SU-DHL-6 (cell line): ENCODE measurements at regions not wholly inside any gene's neighbourhood (a gene's known extent, or its start where the extent isn't known, plus 50 kb on each side); places are given as distances from the start of the nearest gene placed in this dataset.

Experiments
- H2AFZ ChIP-seq: fragments of 200-600 bp; sonication (generic); 2 replicates; pipeline ENCODE4 v1.6.1; 2014; ENCODE audit warnings: low read depth, mild to moderate bottlenecking, moderate library complexity, mixed read lengths, antibody characterized with exemption, low read length; ENCODE audit not compliant: severe bottlenecking
- H3F3A ChIP-seq: fragments of 200-600 bp; shearing (Covaris generic); 2 replicates; pipeline ENCODE4 v1.6.0; 2016; ENCODE audit warnings: antibody characterized with exemption, mild to moderate bottlenecking; ENCODE audit not compliant: insufficient read depth
- H3K27ac ChIP-seq: fragments of 200-600 bp; sonication (generic); 2 replicates; pipeline ENCODE4 v1.5.1; 2016; ENCODE audit warnings: low read depth, mild to moderate bottlenecking, low read length, moderate library complexity, mixed read lengths
- H3K27me3 ChIP-seq: fragments of 200-600 bp; sonication (generic), shearing (Covaris generic); 2 replicates; pipeline ENCODE4 v1.6.0; 2014; ENCODE audit warnings: mild to moderate bottlenecking, low read length
- H3K36me3 ChIP-seq: fragments of 200-600 bp; sonication (generic); 2 replicates; pipeline ENCODE4 v1.6.1; 2014; ENCODE audit warnings: mild to moderate bottlenecking, low read length, mixed read lengths
- H3K4me2 ChIP-seq: fragments of 300-600, 200-600 bp; shearing (Covaris generic), sonication (generic); 2 replicates; pipeline ENCODE4 v1.6.0; 2014; ENCODE audit warnings: low read length, low read depth, mild to moderate bottlenecking; ENCODE audit not compliant: poor library complexity, severe bottlenecking
- H3K4me3 ChIP-seq: fragments of 200-600 bp; sonication (generic); 2 replicates; pipeline ENCODE4 v1.5.1; 2014; ENCODE audit warnings: antibody characterized with exemption, low read length, mild to moderate bottlenecking, mixed read lengths; ENCODE audit not compliant: insufficient read depth, poor library complexity, severe bottlenecking
- H3K79me2 ChIP-seq: fragments of 200-600 bp; sonication (generic); 2 replicates; pipeline ENCODE4 v1.6.1; 2014; ENCODE audit warnings: mild to moderate bottlenecking, low read length, moderate library complexity; ENCODE audit not compliant: insufficient read depth
- H3K9ac ChIP-seq: fragments of 200-600 bp; sonication (generic); 2 replicates; pipeline ENCODE4 v1.7.0; 2014; ENCODE audit warnings: mild to moderate bottlenecking, low read length
- H3K9me2 ChIP-seq: fragments of 200-600 bp; sonication (generic); replicated peaks from 2 replicates; pipeline ENCODE4 v1.6.1; 2014; ENCODE audit warnings: low read length; ENCODE audit not compliant: insufficient read depth
- H3K9me3 ChIP-seq: fragments of 200-600 bp; sonication (generic); 2 replicates; pipeline ENCODE4 v1.6.1; 2014; ENCODE audit warnings: low read length, mixed read lengths; ENCODE audit not compliant: insufficient read depth
- H4K20me1 ChIP-seq: fragments of 200-600 bp; sonication (generic); 2 replicates; pipeline ENCODE4 v1.6.1; 2014; ENCODE audit warnings: low read depth, mild to moderate bottlenecking, antibody characterized with exemption, low read length, moderate library complexity, mixed read lengths
- EZH2phosphoT487 ChIP-seq: fragments of 200-600 bp; sonication (generic), shearing (Covaris generic); conservative IDR thresholded peaks from 2 replicates; pipeline ENCODE4 v1.6.1; 2018; ENCODE audit warnings: mild to moderate bottlenecking, antibody characterized with exemption, low read length, moderate library complexity, mixed read lengths
- TF ChIP-seq, protein P1 (sequence below): fragments of 200-600 bp; sonication (generic); IDR thresholded peaks from one replicate; pipeline ENCODE4 v1.5.1; 2017; ENCODE audit warnings: antibody characterized with exemption, mild to moderate bottlenecking, low read length, moderate library complexity; ENCODE audit not compliant: insufficient read depth, poor library complexity, severe bottlenecking

DNA sequence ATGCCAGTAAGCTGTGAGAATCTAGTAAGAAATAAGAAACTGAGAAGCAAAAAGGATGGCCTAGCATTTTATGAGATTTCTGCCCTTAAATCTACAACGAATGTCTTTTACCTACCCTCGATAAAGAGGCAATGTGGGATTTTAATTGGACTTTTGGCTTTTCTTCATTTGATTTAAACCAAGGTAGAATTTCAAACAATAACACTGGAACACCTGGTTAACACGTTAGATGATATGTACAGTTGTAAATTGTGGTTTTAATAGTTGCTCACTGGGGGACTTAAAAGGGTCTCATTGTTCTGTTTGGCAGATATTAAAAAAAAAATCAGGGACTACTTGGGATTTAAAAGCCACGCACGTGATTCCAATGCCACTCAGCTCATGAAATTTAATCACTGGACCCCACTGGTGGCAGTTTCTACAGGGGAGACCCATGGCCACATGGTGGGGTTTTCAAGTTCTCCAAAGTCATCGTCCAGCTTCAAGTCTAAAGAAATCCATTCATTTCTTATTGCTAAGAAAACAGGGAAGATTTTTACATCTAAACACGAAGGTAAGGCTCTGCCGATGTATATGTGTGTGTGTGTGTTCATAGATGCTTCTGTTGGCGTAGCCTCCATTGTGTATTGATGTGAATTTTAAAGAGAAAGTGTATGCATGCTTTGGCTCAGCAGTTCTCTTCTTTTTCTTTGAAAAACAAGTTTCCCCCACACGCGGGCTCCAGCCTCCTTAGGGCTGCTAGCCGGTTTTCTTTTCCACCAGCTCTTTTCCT, 588.6 kb upstream of the MKI67 start:
- Histone ChIP-seq H3K27ac (no peak overlapping the region), H3K27me3 (no peaks in the 10 kb centered on the region), H4K20me1 (no peaks in the 10 kb centered on the region), H3K4me3 (no peak overlapping the region), H3K79me2 (no peaks in the 10 kb centered on the region), H3K9ac (no peak overlapping the region), H3K9me3 (no peaks in the 10 kb centered on the region), H3K36me3 (no peaks in the 10 kb centered on the region), H2AFZ (no peak overlapping the region), H3F3A (no peaks in the 10 kb centered on the region), H3K9me2 (no peaks in the 10 kb centered on the region), H3K4me2 (no peak overlapping the region)
- TF ChIP-seq EZH2phosphoT487 = no peak
- TF ChIP-seq, protein P1, sequence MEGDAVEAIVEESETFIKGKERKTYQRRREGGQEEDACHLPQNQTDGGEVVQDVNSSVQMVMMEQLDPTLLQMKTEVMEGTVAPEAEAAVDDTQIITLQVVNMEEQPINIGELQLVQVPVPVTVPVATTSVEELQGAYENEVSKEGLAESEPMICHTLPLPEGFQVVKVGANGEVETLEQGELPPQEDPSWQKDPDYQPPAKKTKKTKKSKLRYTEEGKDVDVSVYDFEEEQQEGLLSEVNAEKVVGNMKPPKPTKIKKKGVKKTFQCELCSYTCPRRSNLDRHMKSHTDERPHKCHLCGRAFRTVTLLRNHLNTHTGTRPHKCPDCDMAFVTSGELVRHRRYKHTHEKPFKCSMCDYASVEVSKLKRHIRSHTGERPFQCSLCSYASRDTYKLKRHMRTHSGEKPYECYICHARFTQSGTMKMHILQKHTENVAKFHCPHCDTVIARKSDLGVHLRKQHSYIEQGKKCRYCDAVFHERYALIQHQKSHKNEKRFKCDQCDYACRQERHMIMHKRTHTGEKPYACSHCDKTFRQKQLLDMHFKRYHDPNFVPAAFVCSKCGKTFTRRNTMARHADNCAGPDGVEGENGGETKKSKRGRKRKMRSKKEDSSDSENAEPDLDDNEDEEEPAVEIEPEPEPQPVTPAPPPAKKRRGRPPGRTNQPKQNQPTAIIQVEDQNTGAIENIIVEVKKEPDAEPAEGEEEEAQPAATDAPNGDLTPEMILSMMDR = no peak

- TF ChIP-seq, protein P1 = no peak
- TF ChIP-seq EZH2phosphoT487 = no peak
- H3K27me3 ChIP-seq = no peaks in the 10 kb centered on the region
- H3K27ac ChIP-seq = no peak overlapping the region
- no peaks in the 10 kb centered on the region for H3K36me3 ChIP-seq
- no peaks in the 10 kb centered on the region for H3K79me2 ChIP-seq
- no peak overlapping the region for H2AFZ ChIP-seq
- H3K4me2 ChIP-seq = no peak overlapping the region
- no peaks in the 10 kb centered on the region for H3F3A ChIP-seq
- no peaks in the 10 kb centered on the region for H3K9me2 ChIP-seq
- H3K4me3 ChIP-seq = no peak overlapping the region
- no peak overlapping the region for H3K9ac ChIP-seq
- H4K20me1 ChIP-seq = no peaks in the 10 kb centered on the region
- H3K9me3 ChIP-seq = no peaks in the 10 kb centered on the region
These were observed 590.0 kb upstream of the MKI67 start for GRCh38 chr10:128716181-128716580.

DNA sequence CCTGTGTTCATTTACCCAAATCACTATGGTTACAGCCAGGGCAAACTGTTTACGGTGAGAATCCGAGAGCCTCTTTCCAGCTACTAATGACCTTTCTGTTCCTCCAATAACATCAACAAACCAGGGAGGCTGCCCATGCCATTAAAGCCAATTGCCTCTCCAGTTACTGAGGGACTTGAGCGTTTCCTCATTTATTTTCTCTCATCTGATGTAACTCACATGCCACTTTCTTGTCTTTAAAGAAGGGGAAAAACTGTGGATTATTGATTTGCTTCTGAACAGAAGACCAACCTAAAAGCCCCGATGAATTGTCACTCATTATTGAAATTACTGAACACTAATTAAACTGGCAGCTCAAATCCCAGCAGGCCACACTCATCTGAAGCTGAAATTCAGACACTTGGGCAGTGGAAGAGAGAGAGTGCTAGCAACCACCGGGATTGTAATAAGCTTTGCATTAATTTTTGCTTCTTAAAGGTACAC, 595.8 kb upstream of the MKI67 start:
- no peaks in the 10 kb centered on the region for H3K79me2 ChIP-seq
- no peaks in the 10 kb centered on the region for H3K9me2 ChIP-seq
- H2AFZ ChIP-seq = no peak overlapping the region
- no peaks in the 10 kb centered on the region for H4K20me1 ChIP-seq
- no peak for TF ChIP-seq EZH2phosphoT487
- TF ChIP-seq, protein P1 = no peak
- no peak overlapping the region for H3K9ac ChIP-seq
- H3K4me2 ChIP-seq = no peak overlapping the region
- no peak overlapping the region for H3K4me3 ChIP-seq
- no peaks in the 10 kb centered on the region for H3F3A ChIP-seq
- no peaks in the 10 kb centered on the region for H3K36me3 ChIP-seq
- no peaks in the 10 kb centered on the region for H3K9me3 ChIP-seq
- H3K27ac ChIP-seq = no peak overlapping the region
- no peaks in the 10 kb centered on the region for H3K27me3 ChIP-seq
